ENCODE measurements at regions not wholly inside any gene's neighbourhood (a gene's known extent, or its start where the extent isn't known, plus 50 kb on each side); places are given as distances from the start of the nearest gene placed in this dataset.

- Mint-ChIP-seq H3K4me3 (ENCODE audit: low read depth) (no peak overlapping the region), H3K27ac (no peak overlapping the region), H3K4me1 (ENCODE audit: low read depth) (no peaks in the 10 kb centered on the region), H3K36me3 (ENCODE audit: low read depth) (no peaks in the 10 kb centered on the region), H3K9me3 (no peaks in the 10 kb centered on the region), H3K27me3 (ENCODE audit: low read depth) (no peaks in the 10 kb centered on the region)
- intact Hi-C loops (cut with micrococcal nuclease): no loop called here
- no peak for DNase-seq (ENCODE audit: low spot score)
These were observed 159.3 kb downstream of the DACT1 start for GRCh38 chr14:58797010-58797429.

- peaks cover 8% of the 10 kb centered on the region for H3K9me3 Mint-ChIP-seq
- H3K4me1 Mint-ChIP-seq (ENCODE audit: low read depth): no peaks in the 10 kb centered on the region
- H3K4me3 Mint-ChIP-seq (ENCODE audit: low read depth): no peak overlapping the region
- no peaks in the 10 kb centered on the region for H3K36me3 Mint-ChIP-seq (ENCODE audit: low read depth)
- no peak for DNase-seq (ENCODE audit: low spot score)
- intact Hi-C loops (cut with micrococcal nuclease): no loop called here
- no peaks in the 10 kb centered on the region for H3K27me3 Mint-ChIP-seq (ENCODE audit: low read depth)
- no peak overlapping the region for H3K27ac Mint-ChIP-seq
These were observed 160.4 kb downstream of the DACT1 start for GRCh38 chr14:58798173-58798572.

- H3K36me3 Mint-ChIP-seq (ENCODE audit: low read depth): no peaks in the 10 kb centered on the region
- intact Hi-C loops (cut with micrococcal nuclease): no loop called here
- DNase-seq (ENCODE audit: low spot score): no peak
- no peaks in the 10 kb centered on the region for H3K27me3 Mint-ChIP-seq (ENCODE audit: low read depth)
- no peak overlapping the region for H3K4me3 Mint-ChIP-seq (ENCODE audit: low read depth)
- H3K4me1 Mint-ChIP-seq (ENCODE audit: low read depth): no peaks in the 10 kb centered on the region
- peaks cover 8% of the 10 kb centered on the region for H3K9me3 Mint-ChIP-seq
- H3K27ac Mint-ChIP-seq: no peak overlapping the region
These were observed 163.3 kb downstream of the DACT1 start for GRCh38 chr14:58801086-58801485.

- intact Hi-C loops (cut with micrococcal nuclease): no loop called here
These were observed 167.3 kb downstream of the DACT1 start for GRCh38 chr14:58805057-58805456.

GRCh38 chr14:58805605-58806409 is 168.0 kb downstream of the DACT1 start:
- Mint-ChIP-seq H3K36me3 (ENCODE audit: low read depth) (no peaks in the 10 kb centered on the region), H3K27me3 (ENCODE audit: low read depth) (no peaks in the 10 kb centered on the region), H3K4me1 (ENCODE audit: low read depth) (no peaks in the 10 kb centered on the region), H3K4me3 (ENCODE audit: low read depth) (no peak overlapping the region), H3K27ac (no peak overlapping the region), H3K9me3 (peaks cover 8% of the 10 kb centered on the region)
- no peak for DNase-seq (ENCODE audit: low spot score)
- intact Hi-C loops (cut with micrococcal nuclease): no loop called here

More at GRCh38 chr14:58805057-58805456, 167.3 kb downstream of the DACT1 start:
- no peak for DNase-seq (ENCODE audit: low spot score)
- Mint-ChIP-seq H3K27ac (no peak overlapping the region), H3K36me3 (ENCODE audit: low read depth) (no peaks in the 10 kb centered on the region), H3K4me3 (ENCODE audit: low read depth) (no peak overlapping the region), H3K9me3 (peaks cover 8% of the 10 kb centered on the region), H3K27me3 (ENCODE audit: low read depth) (no peaks in the 10 kb centered on the region), H3K4me1 (ENCODE audit: low read depth) (no peaks in the 10 kb centered on the region)

GRCh38 chr14:58807191-58807590 is 169.4 kb downstream of the DACT1 start:
- intact Hi-C loops (cut with micrococcal nuclease): no loop called here
- no peak for DNase-seq (ENCODE audit: low spot score)
- Mint-ChIP-seq H3K4me3 (ENCODE audit: low read depth) (no peak overlapping the region), H3K4me1 (ENCODE audit: low read depth) (peaks cover 2% of the 10 kb centered on the region), H3K27ac (no peak overlapping the region), H3K36me3 (ENCODE audit: low read depth) (no peaks in the 10 kb centered on the region), H3K27me3 (ENCODE audit: low read depth) (no peaks in the 10 kb centered on the region), H3K9me3 (peaks cover 7% of the 10 kb centered on the region)

GRCh38 chr14:58808828-58809227 is 171.1 kb downstream of the DACT1 start:
- no peak overlapping the region for H3K4me3 Mint-ChIP-seq (ENCODE audit: low read depth)
- H3K36me3 Mint-ChIP-seq (ENCODE audit: low read depth): no peaks in the 10 kb centered on the region
- no peak overlapping the region for H3K27ac Mint-ChIP-seq
- H3K9me3 Mint-ChIP-seq: no peaks in the 10 kb centered on the region
- intact Hi-C loops (cut with micrococcal nuclease): no loop called here
- peaks cover 5% of the 10 kb centered on the region for H3K4me1 Mint-ChIP-seq (ENCODE audit: low read depth)
- H3K27me3 Mint-ChIP-seq (ENCODE audit: low read depth): no peaks in the 10 kb centered on the region
- no peak for DNase-seq (ENCODE audit: low spot score)

- no peaks in the 10 kb centered on the region for H3K9me3 Mint-ChIP-seq
- intact Hi-C loops (cut with micrococcal nuclease): no loop called here
- DNase-seq (ENCODE audit: low spot score): no peak
- H3K4me1 Mint-ChIP-seq (ENCODE audit: low read depth): peaks cover 5% of the 10 kb centered on the region
- H3K27ac Mint-ChIP-seq: no peak overlapping the region
- no peaks in the 10 kb centered on the region for H3K27me3 Mint-ChIP-seq (ENCODE audit: low read depth)
- no peak overlapping the region for H3K4me3 Mint-ChIP-seq (ENCODE audit: low read depth)
- no peaks in the 10 kb centered on the region for H3K36me3 Mint-ChIP-seq (ENCODE audit: low read depth)
These were observed 171.8 kb downstream of the DACT1 start for GRCh38 chr14:58809520-58809919.

- Mint-ChIP-seq H3K9me3 (no peaks in the 10 kb centered on the region), H3K4me1 (ENCODE audit: low read depth) (peaks cover 5% of the 10 kb centered on the region), H3K36me3 (ENCODE audit: low read depth) (no peaks in the 10 kb centered on the region), H3K27me3 (ENCODE audit: low read depth) (no peaks in the 10 kb centered on the region), H3K27ac (no peak overlapping the region), H3K4me3 (ENCODE audit: low read depth) (no peak overlapping the region)
- intact Hi-C loops (cut with micrococcal nuclease): no loop called here
- no peak for DNase-seq (ENCODE audit: low spot score)
These were observed 174.5 kb downstream of the DACT1 start for GRCh38 chr14:58812050-58812910.

GRCh38 chr14:58813745-58814144 is 176.0 kb downstream of the DACT1 start:
- H3K27me3 Mint-ChIP-seq (ENCODE audit: low read depth): no peaks in the 10 kb centered on the region
- DNase-seq (ENCODE audit: low spot score): no peak
- no peaks in the 10 kb centered on the region for H3K9me3 Mint-ChIP-seq
- intact Hi-C loops (cut with micrococcal nuclease): no loop called here
- H3K4me1 Mint-ChIP-seq (ENCODE audit: low read depth): peaks cover 5% of the 10 kb centered on the region
- no peaks in the 10 kb centered on the region for H3K36me3 Mint-ChIP-seq (ENCODE audit: low read depth)
- H3K27ac Mint-ChIP-seq: no peak overlapping the region
- H3K4me3 Mint-ChIP-seq (ENCODE audit: low read depth): no peak overlapping the region

GRCh38 chr14:58814466-58814865 is 176.7 kb downstream of the DACT1 start:
- Mint-ChIP-seq H3K36me3 (ENCODE audit: low read depth) (no peaks in the 10 kb centered on the region), H3K27ac (no peak overlapping the region), H3K9me3 (no peaks in the 10 kb centered on the region), H3K4me1 (ENCODE audit: low read depth) (peaks cover 5% of the 10 kb centered on the region), H3K4me3 (ENCODE audit: low read depth) (no peak overlapping the region), H3K27me3 (ENCODE audit: low read depth) (no peaks in the 10 kb centered on the region)
- intact Hi-C loops (cut with micrococcal nuclease): no loop called here
- no peak for DNase-seq (ENCODE audit: low spot score)

GRCh38 chr14:58815161-58815701 is 177.5 kb downstream of the DACT1 start:
- intact Hi-C loops (cut with micrococcal nuclease): no loop called here
- H3K27ac Mint-ChIP-seq: no peak overlapping the region
- no peaks in the 10 kb centered on the region for H3K36me3 Mint-ChIP-seq (ENCODE audit: low read depth)
- no peaks in the 10 kb centered on the region for H3K27me3 Mint-ChIP-seq (ENCODE audit: low read depth)
- no peak overlapping the region for H3K4me3 Mint-ChIP-seq (ENCODE audit: low read depth)
- no peaks in the 10 kb centered on the region for H3K9me3 Mint-ChIP-seq
- DNase-seq (ENCODE audit: low spot score): no peak
- H3K4me1 Mint-ChIP-seq (ENCODE audit: low read depth): peaks cover 5% of the 10 kb centered on the region

- no peaks in the 10 kb centered on the region for H3K9me3 Mint-ChIP-seq
- no peak overlapping the region for H3K27ac Mint-ChIP-seq
- no peak for DNase-seq (ENCODE audit: low spot score)
- intact Hi-C loops (cut with micrococcal nuclease): no loop called here
- H3K36me3 Mint-ChIP-seq (ENCODE audit: low read depth): no peaks in the 10 kb centered on the region
- H3K27me3 Mint-ChIP-seq (ENCODE audit: low read depth): no peaks in the 10 kb centered on the region
- H3K4me1 Mint-ChIP-seq (ENCODE audit: low read depth): peaks cover 5% of the 10 kb centered on the region
- no peak overlapping the region for H3K4me3 Mint-ChIP-seq (ENCODE audit: low read depth)
These were observed 178.0 kb downstream of the DACT1 start for GRCh38 chr14:58815794-58816193.
